ENCODE measurements at regions not wholly inside any gene's neighbourhood (a gene's known extent, or its start where the extent isn't known, plus 50 kb on each side); places are given as distances from the start of the nearest gene placed in this dataset.
A peak's percentile ranks its signal among the peaks of the same experiment; 100 is the strongest.

GRCh38 chr19:46546194-46546896 is 50.7 kb upstream of the PNMA8B start:
- Histone ChIP-seq H3K4me3 (no peak overlapping the region), H3K4me2 (peak overlapping the region; percentile 18; the same call in 1 of the 3 replicates), H3K27ac (no peak overlapping the region), H3K4me1 (no peaks in the 10 kb centered on the region), H3K9me3 (peaks cover 27% of the 10 kb centered on the region)
- ChIA-PET POLR2A (no interaction called here), CTCF (interaction anchor here (0.6 to 43.4 kb wide), 11 partner anchors 8 to 469 kb away, joined by 3 to 1052 read pairs (median 3); no protein-coding TSS in a partner anchor)
- TF ChIP-seq JUNB (IDR thresholded peaks at IDR 0.05) (no peak), POLR2AphosphoS2 (conservative IDR thresholded peaks at IDR 0.05; ENCODE audit: low read length) (no peak), MAX (IDR thresholded peaks at IDR 0.05) (peak; percentile 20; the same call in 1 of the 2 replicates), USF2 (IDR thresholded peaks at IDR 0.05) (peak; percentile 73), HES2 (IDR thresholded peaks at IDR 0.05) (0 out of 2 replicates have a peak, but pooled peaks have one; percentile 7), CEBPB (IDR thresholded peaks at IDR 0.05) (peak; percentile 87 to 98; a peak in 3 of 4 replicates)
- ATAC-seq (peak; percentile 67 to 72; a peak in 4 of 6 replicates), DNase-seq (ENCODE audit: low read depth in 1 of 2, low spot score in 1 of 2) (peak; percentile 33 to 61), FAIRE-seq (peak; percentile 36)
- 60% methylated on average over 7 of the region's 7 CpGs for WGBS (ENCODE audit: missing lambda C conversion rate)

GRCh38 chr19:46550684-46551083 is 50.4 kb upstream of the CALM3 start:
- no peaks in the 10 kb centered on the region for H3K4me1 ChIP-seq
- TF ChIP-seq CTCF (IDR thresholded peaks at IDR 0.05) (no peak), POLR2AphosphoS2 (conservative IDR thresholded peaks at IDR 0.05; ENCODE audit: low read length) (no peak), ELK1 (IDR thresholded peaks at IDR 0.05; ENCODE audit: low read depth, low read length) (no peak), NR3C1 (IDR thresholded peaks at IDR 0.05) (no peak), ZNF302 (CRISPR knock-in tag; IDR thresholded peaks at IDR 0.05) (no peak), HMGXB4 (CRISPR knock-in tag; IDR thresholded peaks at IDR 0.05; ENCODE audit: borderline replicate concordance) (no peak), EHF (CRISPR knock-in tag; IDR thresholded peaks at IDR 0.05) (no peak)
- WGBS (ENCODE audit: missing lambda C conversion rate): 0% methylated on average over 1 of the region's 1 CpG
- ChIA-PET CTCF (interaction anchor here (0.6 to 43.4 kb wide), 8 partner anchors 8 to 169 kb away, joined by 3 to 1052 read pairs (median 4); no protein-coding TSS in a partner anchor), POLR2A (no interaction called here)
- H3K9me3 ChIP-seq: peaks cover 44% of the 10 kb centered on the region
- no peak overlapping the region for H3K4me2 ChIP-seq
- H3K4me3 ChIP-seq: no peak overlapping the region
- ATAC-seq: no peak
- DNase-seq (ENCODE audit: low read depth in 1 of 2, low spot score in 1 of 2): no peak
- no peak overlapping the region for H3K27ac ChIP-seq
- FAIRE-seq: no peak

GRCh38 chr19:46551164-46551563 is 50.0 kb upstream of the CALM3 start:
- Histone ChIP-seq H3K4me3 (no peak overlapping the region), H3K4me1 (no peaks in the 10 kb centered on the region), H3K4me2 (no peak overlapping the region), H3K9me3 (peaks cover 49% of the 10 kb centered on the region), H3K27ac (no peak overlapping the region)
- ChIA-PET CTCF (interaction anchor here (0.6 to 43.4 kb wide), 6 partner anchors 8 to 86 kb away, joined by 3 to 1052 read pairs (median 10); no protein-coding TSS in a partner anchor), POLR2A (no interaction called here)
- no peak for DNase-seq (ENCODE audit: low read depth in 1 of 2, low spot score in 1 of 2)
- ATAC-seq: no peak
- no peak for FAIRE-seq
- no peak for TF ChIP-seq KDM1A (IDR thresholded peaks at IDR 0.05; ENCODE audit: low read depth)
- no peak for TF ChIP-seq SMC3 (IDR thresholded peaks at IDR 0.05)
- no peak for TF ChIP-seq CEBPB (IDR thresholded peaks at IDR 0.05)
- no peak for TF ChIP-seq CHD2 (IDR thresholded peaks at IDR 0.05; ENCODE audit: low read length, partially characterized antibody)
- no peak for TF ChIP-seq JUNB (IDR thresholded peaks at IDR 0.05)
- no peak for TF ChIP-seq HOXB5 (CRISPR knock-in tag; IDR thresholded peaks at IDR 0.05)
- no peak for TF ChIP-seq CTCF (IDR thresholded peaks at IDR 0.05)
- TF ChIP-seq RARB (CRISPR knock-in tag; IDR thresholded peaks at IDR 0.05): no peak
- TF ChIP-seq CBX8 (IDR thresholded peaks at IDR 0.05): no peak
- TF ChIP-seq POLR2AphosphoS2 (conservative IDR thresholded peaks at IDR 0.05; ENCODE audit: low read length): no peak
- no peak for TF ChIP-seq ELK1 (IDR thresholded peaks at IDR 0.05; ENCODE audit: low read depth, low read length)
- no peak for TF ChIP-seq PBX3 (IDR thresholded peaks at IDR 0.05)
- no peak for TF ChIP-seq EHF (CRISPR knock-in tag; IDR thresholded peaks at IDR 0.05)
- TF ChIP-seq ZSCAN20 (CRISPR knock-in tag; IDR thresholded peaks at IDR 0.05): no peak

All from A549 (cell line).